ENCODE measurements at regions not wholly inside any gene's neighbourhood (a gene's known extent, or its start where the extent isn't known, plus 50 kb on each side); places are given as distances from the start of the nearest gene placed in this dataset.

GRCh38 chr10:58027426-58027825, 240.3 kb downstream of the IPMK start (continued):
- TF ChIP-seq ZNF114 (CRISPR knock-in tag; IDR thresholded peaks at IDR 0.05) (no peak), REST (IDR thresholded peaks at IDR 0.05; ENCODE audit: unreplicated experiment) (no peak)

GRCh38 chr10:58026036-58026435, 241.7 kb downstream of the IPMK start:
- Histone ChIP-seq H3K79me2 (replicated peaks; ENCODE audit: insufficient read depth) (no peaks in the 10 kb centered on the region), H4K20me1 (replicated peaks; ENCODE audit: insufficient read depth) (no peaks in the 10 kb centered on the region), H3K4me1 (ENCODE audit: insufficient read depth) (no peaks in the 10 kb centered on the region), H3K9me2 (ENCODE audit: insufficient read depth) (no peaks in the 10 kb centered on the region), H3K27ac (ENCODE audit: low read depth) (no peak overlapping the region), H3F3A (replicated peaks; ENCODE audit: low read depth) (no peaks in the 10 kb centered on the region), H3K4me2 (no peak overlapping the region), H3K4me3 (no peak overlapping the region), H3K27me3 (ENCODE audit: insufficient read depth) (no peaks in the 10 kb centered on the region), H3K36me3 (ENCODE audit: insufficient read depth) (peaks cover 14% of the 10 kb centered on the region), H2AFZ (no peak overlapping the region)
- TF ChIP-seq CREB1 (CRISPR knock-in tag; IDR thresholded peaks at IDR 0.05; ENCODE audit: low read depth), result no peak
- TF ChIP-seq NANOG (IDR thresholded peaks at IDR 0.05; ENCODE audit: borderline replicate concordance), result no peak
- no peaks in the 10 kb centered on the region for H3K27me3 Mint-ChIP-seq (ENCODE audit: insufficient read depth, low read depth, poor library complexity)
- H3K27ac Mint-ChIP-seq, result no peak overlapping the region
- no peak overlapping the region for H3K4me3 Mint-ChIP-seq
- DNase-seq (ENCODE audit: low spot score) (no peak), ATAC-seq (no peak)
- peaks cover 47% of the 10 kb centered on the region for H3K36me3 Mint-ChIP-seq (ENCODE audit: low read depth)
- H3K4me1 Mint-ChIP-seq, result peaks cover 2% of the 10 kb centered on the region; the same call in 1 of the 3 replicates
- H3K9me3 Mint-ChIP-seq, result peaks cover 62% of the 10 kb centered on the region

GRCh38 chr10:58023341-58024073, 244.2 kb downstream of the IPMK start:
- ATAC-seq, result no peak
- H3K27ac Mint-ChIP-seq, result no peak overlapping the region
- TF ChIP-seq JUNB (IDR thresholded peaks at IDR 0.05; ENCODE audit: unreplicated experiment) (no peak), ZNF331 (CRISPR knock-in tag; IDR thresholded peaks at IDR 0.05; ENCODE audit: low read depth) (no peak), EZH2phosphoT487 (IDR thresholded peaks at IDR 0.05; ENCODE audit: unreplicated experiment) (no peak), ZNF114 (CRISPR knock-in tag; IDR thresholded peaks at IDR 0.05) (no peak), ZNF462 (CRISPR knock-in tag; IDR thresholded peaks at IDR 0.05) (no peak), CREB1 (CRISPR knock-in tag; IDR thresholded peaks at IDR 0.05; ENCODE audit: low read depth) (no peak), NANOG (IDR thresholded peaks at IDR 0.05; ENCODE audit: borderline replicate concordance) (no peak)
- Histone ChIP-seq H3K27me3 (ENCODE audit: insufficient read depth) (no peaks in the 10 kb centered on the region), H3K4me3 (no peak overlapping the region), H3K79me2 (replicated peaks; ENCODE audit: insufficient read depth) (no peaks in the 10 kb centered on the region), H3K36me3 (ENCODE audit: insufficient read depth) (peaks cover 14% of the 10 kb centered on the region), H3F3A (replicated peaks; ENCODE audit: low read depth) (no peaks in the 10 kb centered on the region), H3K9me2 (ENCODE audit: insufficient read depth) (0 out of 2 replicates have a peak, but pooled peaks cover 7% of the 10 kb centered on the region), H3K4me2 (no peak overlapping the region), H2AFZ (no peak overlapping the region), H4K20me1 (replicated peaks; ENCODE audit: insufficient read depth) (no peaks in the 10 kb centered on the region), H3K27ac (ENCODE audit: low read depth) (no peak overlapping the region), H3K4me1 (ENCODE audit: insufficient read depth) (no peaks in the 10 kb centered on the region)
- peaks cover 2% of the 10 kb centered on the region; the same call in 1 of the 3 replicates for H3K4me1 Mint-ChIP-seq
- no peak for DNase-seq (ENCODE audit: low spot score)
- no peaks in the 10 kb centered on the region for H3K27me3 Mint-ChIP-seq (ENCODE audit: insufficient read depth, low read depth, poor library complexity)
- H3K36me3 Mint-ChIP-seq (ENCODE audit: low read depth), result peaks cover 70% of the 10 kb centered on the region
- H3K9me3 Mint-ChIP-seq, result peaks cover 71% of the 10 kb centered on the region
- H3K4me3 Mint-ChIP-seq, result no peak overlapping the region
